K562 (cell line): ENCODE measurements at regions not wholly inside any gene's neighbourhood (a gene's known extent, or its start where the extent isn't known, plus 50 kb on each side); places are given as distances from the start of the nearest gene placed in this dataset.

Source experiments
- ATAC-seq: fragments of 200-7000 bp; cut with Tn5 transposase; 3 replicates; pipeline ENCODE4 v1.9.1; 2020; ENCODE audit warnings: moderate library complexity
- BruUV-seq: library from RNA; stranded (reverse); fragments of 400-500 nt; replicated peaks from 2 replicates; lab custom pipeline; 2021; lab: Mats Ljungman, UMichigan
- CTCF ChIA-PET: fragments of 300-600 bp; formaldehyde crosslinking; extraction: SDS; loops from one replicate; lab custom pipeline; 2021; ENCODE audit warnings: low intra/inter-chr PET ratio; lab: Yijun Ruan, JAX
- POLR2A ChIA-PET: fragments of 300-600, 350-650 bp; sonication (Branson Sonifier 250); formaldehyde crosslinking; extraction: SDS; loops from one replicate; lab custom pipeline; 2021; ENCODE audit warnings: antibody characterized with exemption, inconsistent platforms; lab: Yijun Ruan, JAX
- DNase-seq, 4 experiments: peaks; one replicate each; pipeline versions ENCODE4 v3.0.0 to v3.0.0-alpha.2; 2011 to 2018; ENCODE audit warnings: low spot score in 3 of 4, mixed read lengths in 3 of 4; ENCODE audit errors: extremely low read depth in 1 of 4
- FAIRE-seq: peaks from 2 replicates; lab custom pipeline; 2011; peaks lifted over from hg19 to GRCh38; lab: Jason Lieb, UNC
- H2AFZ ChIP-seq: 2 replicates; pipeline ENCODE4 v1.6.0; 2011; ENCODE audit warnings: low read depth, low read length, control low read depth, inconsistent platforms
- H3K27ac ChIP-seq: fragments of 200-600 bp; 3 replicates; pipeline ENCODE4 v1.8.0; 2011; ENCODE audit warnings: low read depth, mild to moderate bottlenecking, control low read depth, inconsistent platforms, low read length, moderate library complexity, mixed read lengths; ENCODE audit errors: extremely low read depth
- H3K27me3 ChIP-seq, 2 experiments: fragments of 300-600 bp in 1 of 2; 2 replicates in 1 of 2; 3 replicates in 1 of 2; pipeline versions ENCODE4 v1.6.0 to v1.8.0; 2011; ENCODE audit warnings: inconsistent platforms in 2 of 2, low read length in 2 of 2, mild to moderate bottlenecking in 1 of 2, mixed read lengths in 1 of 2, moderate library complexity in 1 of 2; ENCODE audit not compliant: control insufficient read depth in 2 of 2, insufficient read depth in 2 of 2
- H3K36me3 ChIP-seq: fragments of 300-600 bp; 3 replicates; pipeline ENCODE4 v1.8.0; 2011; ENCODE audit warnings: mild to moderate bottlenecking, low read length, inconsistent platforms; ENCODE audit not compliant: control insufficient read depth, insufficient read depth
- H3K4me1 ChIP-seq, 2 experiments: fragments of 200-600 bp in 1 of 2; replicated peaks in 1 of 2; 2 replicates in 1 of 2; 3 replicates in 1 of 2; pipeline versions ENCODE4 v1.5.1 to v1.8.0; 2011; ENCODE audit warnings: inconsistent platforms in 2 of 2, low read length in 2 of 2, mild to moderate bottlenecking in 1 of 2, mixed read lengths in 1 of 2, moderate library complexity in 1 of 2; ENCODE audit not compliant: control insufficient read depth in 2 of 2, insufficient read depth in 2 of 2
- H3K4me2 ChIP-seq: 2 replicates; pipeline ENCODE4 v1.6.1; 2011; ENCODE audit warnings: low read length, control low read depth, inconsistent platforms, mixed read lengths; ENCODE audit not compliant: insufficient read depth
- H3K4me3 ChIP-seq: fragments of 200-600 bp; sonication (generic), shearing (Covaris generic); 2 replicates; pipeline ENCODE4 v1.5.1; 2016; ENCODE audit warnings: control low read depth, inconsistent platforms
- H3K79me2 ChIP-seq: fragments of 200-600 bp; 3 replicates; pipeline ENCODE4 v1.8.0; 2011; ENCODE audit warnings: low read length, inconsistent platforms; ENCODE audit not compliant: control insufficient read depth, insufficient read depth
- H3K9ac ChIP-seq, 2 experiments: 2 replicates each; pipeline versions ENCODE4 v1.6.0 to v1.6.1; 2011; ENCODE audit warnings: low read depth in 2 of 2, low read length in 2 of 2, control low read depth in 1 of 2, inconsistent platforms in 1 of 2, mild to moderate bottlenecking in 1 of 2, mixed read lengths in 1 of 2; ENCODE audit not compliant: insufficient read depth in 1 of 2
- H3K9me1 ChIP-seq: one replicate; pipeline ENCODE4 v1.6.0; 2011; ENCODE audit warnings: inconsistent platforms, mild to moderate bottlenecking, low read length, moderate library complexity; ENCODE audit not compliant: control insufficient read depth, insufficient read depth
- H3K9me3 ChIP-seq: replicated peaks from 2 replicates; pipeline ENCODE4 v1.5.1; 2011; ENCODE audit warnings: low read depth, low read length, inconsistent platforms; ENCODE audit not compliant: control insufficient read depth, insufficient read depth
- H4K20me1 ChIP-seq: replicated peaks from 2 replicates; pipeline ENCODE4 v1.6.1; 2011; ENCODE audit warnings: low read length, inconsistent platforms, mixed read lengths; ENCODE audit not compliant: control insufficient read depth, insufficient read depth
- ATF3 ChIP-seq, 2 experiments: fragments of 450-650 bp in 1 of 2; sonication (generic) in 1 of 2; formaldehyde crosslinking in 1 of 2; IDR thresholded peaks in 1 of 2; conservative IDR thresholded peaks in 1 of 2; 2 replicates each; pipeline versions ENCODE4 v1.6.1 to v1.8.1; 2016 to 2023; ENCODE audit warnings: mild to moderate bottlenecking in 2 of 2, moderate library complexity in 2 of 2, inconsistent platforms in 1 of 2, missing genetic modification reagents in 1 of 2
- BCLAF1 ChIP-seq, 2 experiments: fragments of 450-650 bp in 1 of 2; IDR thresholded peaks; 2 replicates each; pipeline ENCODE4 v1.6.1; 2011 to 2017; ENCODE audit warnings: low read depth in 2 of 2, antibody characterized with exemption in 1 of 2, borderline replicate concordance in 1 of 2, low read length in 1 of 2, mild to moderate bottlenecking in 1 of 2, mixed read lengths in 1 of 2; ENCODE audit not compliant: control insufficient read depth in 1 of 2
- EGR1 ChIP-seq: fragments of 450-650 bp; conservative IDR thresholded peaks from 2 replicates; pipeline ENCODE4 v1.6.1; 2017; ENCODE audit warnings: mild to moderate bottlenecking
- FOS ChIP-seq: IDR thresholded peaks from 3 replicates; pipeline ENCODE4 v1.6.1; 2011; ENCODE audit not compliant: insufficient read length; ENCODE audit errors: extremely low read depth
- HOMEZ ChIP-seq: fragments of 250-450 bp; sonication (Bioruptor Pico); IDR thresholded peaks from 2 replicates; pipeline ENCODE4 v1.4.0; 2020; ENCODE audit warnings: mild to moderate bottlenecking, moderate library complexity
- KDM5B ChIP-seq: fragments of 200-600 bp; sonication (generic); IDR thresholded peaks from 2 replicates; pipeline ENCODE4 v1.6.1; 2012; ENCODE audit warnings: low read depth, mild to moderate bottlenecking, moderate library complexity, low read length, control low read depth, inconsistent platforms; ENCODE audit not compliant: insufficient replicate concordance
- MBD1 ChIP-seq: fragments of 250-450 bp; sonication (Bioruptor Pico); IDR thresholded peaks from 2 replicates; pipeline ENCODE4 v1.8.0; 2022; ENCODE audit warnings: inconsistent platforms
- MTA2 ChIP-seq: fragments of 450-650 bp; IDR thresholded peaks from 2 replicates; pipeline ENCODE4 v1.6.1; 2016; ENCODE audit warnings: low read depth
- PTTG1 ChIP-seq: fragments of 450-650 bp; IDR thresholded peaks from 2 replicates; pipeline ENCODE4 v1.6.1; 2016; ENCODE audit warnings: low read depth, mild to moderate bottlenecking, missing genetic modification characterization, missing compliant biosample characterization
- STAG1 ChIP-seq: sonication (generic); formaldehyde crosslinking; IDR thresholded peaks from 2 replicates; pipeline ENCODE4 v1.5.0; 2020; ENCODE audit warnings: missing genetic modification reagents, borderline replicate concordance
- ZBTB7A ChIP-seq: IDR thresholded peaks from 2 replicates; pipeline ENCODE4 v1.6.1; 2011; ENCODE audit warnings: low read depth, mild to moderate bottlenecking, low read length, moderate library complexity, borderline replicate concordance; ENCODE audit not compliant: control insufficient read depth
- ZNF174 ChIP-seq: fragments of 250-450 bp; sonication (Bioruptor Pico); IDR thresholded peaks from 2 replicates; pipeline ENCODE4 v1.4.0; 2020; ENCODE audit warnings: mild to moderate bottlenecking
- WGBS: fragments of 100-300 bp; shearing (Covaris generic); methylation state at CpG from one replicate; pipeline ENCODE4 v1.1.6; 2016; ENCODE audit warnings: low coverage, mixed read lengths; ENCODE audit not compliant: insufficient coverage; ENCODE audit errors: missing lambda C conversion rate; 5-methylcytosine and 5-hydroxymethylcytosine counted together
- in situ Hi-C: fragments of 300-500 bp; cut with MboI; formaldehyde crosslinking; loops from 4 replicates; pipeline ENCODE4 v1.15.0; 2018; ENCODE audit warnings: inconsistent platforms, mixed read lengths
- intact Hi-C: fragments of 100-400 bp; cut with micrococcal nuclease; formaldehyde crosslinking; loops from 2 replicates; pipeline ENCODE4 v1.14.2; 2022

- Histone ChIP-seq H3K4me3 (no peak overlapping the region), H3K27ac (no peak overlapping the region), H3K27me3 (peaks cover 0 to 3% of the 10 kb centered on the region in 2 experiments; a peak in 1 of 5 replicates), H3K9ac (no peak overlapping the region), H3K9me1 (no peaks in the 10 kb centered on the region), H3K36me3 (no peaks in the 10 kb centered on the region), H3K79me2 (no peaks in the 10 kb centered on the region), H3K9me3 (no peaks in the 10 kb centered on the region), H3K4me1 (no peaks in the 10 kb centered on the region), H4K20me1 (no peaks in the 10 kb centered on the region), H2AFZ (no peak overlapping the region), H3K4me2 (no peak overlapping the region)
- ATAC-seq (no peak), FAIRE-seq (no peak), DNase-seq (no peak)
- ChIA-PET POLR2A (interaction anchor here (0.6 to 0.8 kb wide), 2 partner anchors 11 to 15 kb away, joined by 3 read pairs; no protein-coding TSS in a partner anchor), CTCF (no interaction called here)
- TF ChIP-seq ATF3 (IDR thresholded peaks at IDR 0.05) = no peak
- no peak for TF ChIP-seq ATF3 (CRISPR knock-in tag; conservative IDR thresholded peaks at IDR 0.05)
- no peak for TF ChIP-seq KDM5B
- TF ChIP-seq ZBTB7A = no peak
- no peak for TF ChIP-seq STAG1
- no peak for TF ChIP-seq ZNF174 (CRISPR knock-in tag)
- TF ChIP-seq BCLAF1 (IDR thresholded peaks at IDR 0.05; ENCODE audit: borderline replicate concordance in 1 of 2, control insufficient read depth in 1 of 2, low read depth in 2 of 2, low read length in 1 of 2) = no peak
- TF ChIP-seq MBD1 (CRISPR knock-in tag) = no peak
- no peak for TF ChIP-seq PTTG1 (tag)
- TF ChIP-seq HOMEZ (CRISPR knock-in tag) = no peak
- no peak for TF ChIP-seq EGR1
- TF ChIP-seq MTA2 = no peak
- TF ChIP-seq FOS = no peak
- intact Hi-C loops (no loop called here), in situ Hi-C loops (no loop called here)
- BruUV-seq = no TSS peak
- 5% methylated on average over 2 of the region's 2 CpGs for WGBS
Measured at GRCh38 chr12:105861227-105861626, 277.5 kb downstream of the NUAK1 start.
